GM12801 (cell line): ENCODE measurements at regions not wholly inside any gene's neighbourhood (a gene's known extent, or its start where the extent isn't known, plus 50 kb on each side); places are given as distances from the start of the nearest gene placed in this dataset.

ENCODE experiments used
- CTCF ChIP-seq: IDR thresholded peaks from one replicate; pipeline ENCODE4 v1.5.1; 2011; ENCODE audit warnings: control low read depth; ENCODE audit not compliant: insufficient read length; ENCODE audit errors: extremely low read depth

GRCh38 chr13:107447591-107447990, 767.7 kb downstream of the LIG4 start:
- no peak for TF ChIP-seq CTCF

GRCh38 chr13:107441279-107441678, 774.1 kb downstream of the LIG4 start:
- TF ChIP-seq CTCF, result no peak

- TF ChIP-seq CTCF, result no peak
Measured at GRCh38 chr13:107438251-107438650, 777.1 kb downstream of the LIG4 start.

GRCh38 chr13:107434347-107434746, 781.0 kb downstream of the LIG4 start:
- TF ChIP-seq CTCF, result no peak

- no peak for TF ChIP-seq CTCF
Measured at GRCh38 chr13:107427536-107427935, 787.8 kb downstream of the LIG4 start.

- no peak for TF ChIP-seq CTCF
Measured at GRCh38 chr13:107422421-107422820, 792.9 kb downstream of the LIG4 start.

- TF ChIP-seq CTCF, result no peak
Measured at GRCh38 chr13:107421951-107422350, 793.4 kb downstream of the LIG4 start.

- TF ChIP-seq CTCF, result no peak
Measured at GRCh38 chr13:107421028-107421427, 794.3 kb downstream of the LIG4 start.
